Gastrocnemius medialis (tissue), 4 donors: ENCODE measurements at regions not wholly inside any gene's neighbourhood (a gene's known extent, or its start where the extent isn't known, plus 50 kb on each side); places are given as distances from the start of the nearest gene placed in this dataset.
"Not testable (repeated sequence)": the region's sequence is repeated elsewhere in the genome, so short reads cannot be mapped to it uniquely, and the experiment has no call there.

Experiments used
- ATAC-seq, 2 donors: fragments of 150-250 bp; one replicate each; pipeline ENCODE4 v1.9.1; 2016
- DNase-seq, 2 donors: peaks; one replicate each; pipeline ENCODE4 v3.0.0-alpha.2; 2019
- H3K27ac ChIP-seq, 4 donors: fragments of 200-600 bp; sonication (generic); 1 replicate in 1 of 4; 2 replicates in 3 of 4; pipeline ENCODE4 v1.5.1; 2016 to 2018; ENCODE audit warnings: mild to moderate bottlenecking in 2 of 4, moderate library complexity in 1 of 4
- H3K27me3 ChIP-seq, 3 donors: fragments of 200-600 bp; sonication (generic) in 2 of 3; 1 replicate in 1 of 3; 2 replicates in 2 of 3; pipeline versions ENCODE4 v1.5.1 to v1.6.0; 2016 to 2019; ENCODE audit warnings: mild to moderate bottlenecking in 1 of 3, moderate library complexity in 1 of 3
- H3K36me3 ChIP-seq, 2 donors: fragments of 200-600 bp; sonication (generic) in 1 of 2; one replicate each; pipeline ENCODE4 v1.5.1; 2017 to 2018
- H3K4me1 ChIP-seq, 2 donors: fragments of 200-600 bp; sonication (generic) in 1 of 2; one replicate each; pipeline ENCODE4 v1.5.1; 2016 to 2017; ENCODE audit warnings: mild to moderate bottlenecking in 2 of 2
- H3K4me3 ChIP-seq, 4 donors: fragments of 200-600 bp; sonication (generic) in 3 of 4; 1 replicate in 1 of 4; 2 replicates in 3 of 4; pipeline ENCODE4 v1.5.1; 2016 to 2019; ENCODE audit warnings: mild to moderate bottlenecking in 2 of 4
- H3K9me3 ChIP-seq, 3 donors: fragments of 200-600 bp; sonication (generic) in 2 of 3; 1 replicate in 1 of 3; 2 replicates in 2 of 3; pipeline ENCODE4 v1.5.1; 2016 to 2019
- POLR2A ChIP-seq, 2 donors: fragments of 450-650 bp; IDR thresholded peaks; one replicate each; pipeline ENCODE4 v1.6.1; 2017; ENCODE audit warnings: antibody characterized with exemption in 2 of 2, mild to moderate bottlenecking in 2 of 2, moderate library complexity in 2 of 2
- in situ Hi-C, 4 donors: fragments of 200-750 bp; cut with MboI; loops; one replicate each; pipeline versions ENCODE4 v1.15.0 to v1.8.0; 2017; ENCODE audit warnings: low sequenced_read_pairs in 4 of 4
- intact Hi-C: fragments of 100-400 bp; cut with DNase I; formaldehyde crosslinking; loops from one replicate; pipeline ENCODE4 v1.15.1; 2023; ENCODE audit warnings: low total_unique reads
- TF ChIP-seq, protein P1 (sequence below), 5 experiments: fragments of 450-650 bp in 3 of 5; fragments of 200-600 bp in 2 of 5; sonication (generic) in 2 of 5; IDR thresholded peaks in 4 of 5; conservative IDR thresholded peaks in 1 of 5; 1 replicate in 4 of 5; 2 replicates in 1 of 5; pipeline ENCODE4 v1.5.1; 2016 to 2019; ENCODE audit warnings: antibody characterized with exemption in 5 of 5, mild to moderate bottlenecking in 3 of 5, moderate library complexity in 3 of 5

DNA sequence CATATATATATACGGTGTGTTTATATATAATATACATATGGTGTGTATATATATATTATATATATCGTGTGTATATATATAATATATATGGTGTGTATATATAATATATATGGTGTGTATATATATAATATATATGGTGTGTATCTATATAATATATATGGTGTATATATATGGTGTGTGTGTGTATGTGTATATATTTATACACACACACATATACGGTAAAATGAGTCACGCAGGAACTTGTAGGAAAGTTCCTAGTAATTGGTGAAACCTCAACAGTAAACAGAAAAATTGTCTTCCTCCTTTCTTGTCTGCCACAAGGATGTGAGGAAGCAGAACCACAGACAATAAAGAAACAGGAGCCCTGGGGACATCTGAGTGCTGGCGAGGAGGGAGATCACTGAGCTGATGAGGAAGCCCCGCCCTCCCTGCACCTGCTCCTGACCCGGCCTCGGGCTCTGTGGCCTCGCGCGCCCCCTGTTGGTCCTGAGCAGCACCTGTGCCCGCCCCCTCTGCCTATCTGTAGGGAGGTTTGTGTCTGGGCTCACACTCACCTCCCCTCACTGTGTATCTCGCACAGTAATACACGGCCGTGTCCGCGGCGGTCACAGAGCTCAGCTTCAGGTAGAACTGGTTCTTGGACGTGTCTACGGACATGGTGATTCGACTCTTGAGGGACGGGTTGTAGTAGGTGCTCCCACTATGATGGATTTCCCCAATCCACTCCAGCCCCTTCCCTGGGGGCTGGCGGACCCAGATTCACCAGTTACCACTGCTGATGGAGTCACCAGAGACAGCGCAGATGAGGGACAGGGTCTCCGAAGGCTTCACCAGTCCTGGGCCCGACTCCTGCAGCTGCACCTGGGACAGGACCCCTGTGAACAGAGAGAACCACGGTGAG, 1079.4 kb downstream of the TMEM121 start:
- DNase-seq, result no peak
- ATAC-seq, result no peak
- no peaks in the 10 kb centered on the region for H3K9me3 ChIP-seq
- intact Hi-C loops (no loop called here), in situ Hi-C loops (no loop called here)
- no peaks in the 10 kb centered on the region for H3K27me3 ChIP-seq
- no peaks in the 10 kb centered on the region for H3K36me3 ChIP-seq
- H3K4me3 ChIP-seq, result no peak overlapping the region
- no peak overlapping the region for H3K27ac ChIP-seq
- TF ChIP-seq POLR2A (IDR thresholded peaks at IDR 0.05), result no peak
- TF ChIP-seq, protein P1, sequence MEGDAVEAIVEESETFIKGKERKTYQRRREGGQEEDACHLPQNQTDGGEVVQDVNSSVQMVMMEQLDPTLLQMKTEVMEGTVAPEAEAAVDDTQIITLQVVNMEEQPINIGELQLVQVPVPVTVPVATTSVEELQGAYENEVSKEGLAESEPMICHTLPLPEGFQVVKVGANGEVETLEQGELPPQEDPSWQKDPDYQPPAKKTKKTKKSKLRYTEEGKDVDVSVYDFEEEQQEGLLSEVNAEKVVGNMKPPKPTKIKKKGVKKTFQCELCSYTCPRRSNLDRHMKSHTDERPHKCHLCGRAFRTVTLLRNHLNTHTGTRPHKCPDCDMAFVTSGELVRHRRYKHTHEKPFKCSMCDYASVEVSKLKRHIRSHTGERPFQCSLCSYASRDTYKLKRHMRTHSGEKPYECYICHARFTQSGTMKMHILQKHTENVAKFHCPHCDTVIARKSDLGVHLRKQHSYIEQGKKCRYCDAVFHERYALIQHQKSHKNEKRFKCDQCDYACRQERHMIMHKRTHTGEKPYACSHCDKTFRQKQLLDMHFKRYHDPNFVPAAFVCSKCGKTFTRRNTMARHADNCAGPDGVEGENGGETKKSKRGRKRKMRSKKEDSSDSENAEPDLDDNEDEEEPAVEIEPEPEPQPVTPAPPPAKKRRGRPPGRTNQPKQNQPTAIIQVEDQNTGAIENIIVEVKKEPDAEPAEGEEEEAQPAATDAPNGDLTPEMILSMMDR (IDR thresholded peaks at IDR 0.05 in 4 of 5, conservative IDR thresholded peaks at IDR 0.05 in 1 of 5), result no peak
- H3K4me1 ChIP-seq, result no peaks in the 10 kb centered on the region

DNA sequence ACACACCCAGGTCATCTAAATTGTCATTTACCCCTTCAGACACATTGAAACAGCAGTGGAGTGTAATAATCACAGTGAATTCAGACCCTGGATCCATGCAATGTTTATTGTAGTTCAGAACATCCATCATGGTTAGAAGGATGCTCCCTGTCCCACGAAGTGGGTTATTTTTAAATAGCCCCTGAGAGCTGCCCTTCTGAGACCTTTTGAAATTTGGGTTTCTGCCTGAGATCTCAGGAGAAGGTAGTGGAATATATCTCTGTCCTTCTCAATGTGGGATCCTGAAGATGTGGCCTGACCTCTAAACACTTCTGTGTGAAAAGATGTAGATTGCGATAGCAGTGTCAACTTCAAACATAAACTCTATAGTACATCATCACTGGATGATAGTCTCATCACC, 1080.6 kb downstream of the TMEM121 start:
- Histone ChIP-seq H3K4me1 (no peaks in the 10 kb centered on the region), H3K9me3 (no peaks in the 10 kb centered on the region), H3K27ac (no peak overlapping the region), H3K4me3 (no peak overlapping the region), H3K27me3 (no peaks in the 10 kb centered on the region), H3K36me3 (no peaks in the 10 kb centered on the region)
- no peak for DNase-seq
- in situ Hi-C loops (no loop called here), intact Hi-C loops (no loop called here)
- TF ChIP-seq, protein P1 (IDR thresholded peaks at IDR 0.05 in 4 of 5, conservative IDR thresholded peaks at IDR 0.05 in 1 of 5), result no peak
- no peak for TF ChIP-seq POLR2A (IDR thresholded peaks at IDR 0.05)
- ATAC-seq, result no peak

DNA sequence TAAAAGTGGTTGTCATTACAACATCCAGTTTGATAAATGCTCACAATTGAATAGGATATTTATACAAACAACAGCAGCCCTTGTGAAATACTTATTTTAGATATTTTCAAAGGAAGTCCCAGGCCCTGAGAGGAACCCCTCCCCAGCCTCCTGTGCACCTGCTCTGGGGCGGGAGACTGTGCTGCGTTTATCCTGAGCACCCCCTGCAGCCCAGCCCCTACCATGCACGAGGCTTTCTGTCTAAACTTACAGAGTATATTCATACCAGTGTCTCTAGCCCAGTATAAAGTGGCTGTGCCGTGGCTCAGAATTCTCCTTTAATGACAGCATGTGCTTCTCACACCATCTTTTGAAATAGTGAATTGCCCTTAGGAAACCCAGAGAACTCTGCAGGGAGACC, 1084.3 kb downstream of the TMEM121 start:
- Histone ChIP-seq H3K27ac (no peak overlapping the region), H3K4me3 (no peak overlapping the region), H3K27me3 (no peaks in the 10 kb centered on the region), H3K4me1 (no peaks in the 10 kb centered on the region), H3K9me3 (no peaks in the 10 kb centered on the region), H3K36me3 (no peaks in the 10 kb centered on the region)
- in situ Hi-C loops (no loop called here), intact Hi-C loops (no loop called here)
- DNase-seq (no peak), ATAC-seq (no peak)
- no peak for TF ChIP-seq POLR2A (IDR thresholded peaks at IDR 0.05)
- TF ChIP-seq, protein P1 (IDR thresholded peaks at IDR 0.05 in 4 of 5, conservative IDR thresholded peaks at IDR 0.05 in 1 of 5), result no peak

- ATAC-seq (no peak), DNase-seq (no peak)
- H3K4me3 ChIP-seq, result no peak overlapping the region
- no peaks in the 10 kb centered on the region for H3K4me1 ChIP-seq
- in situ Hi-C loops (no loop called here), intact Hi-C loops (no loop called here)
- H3K9me3 ChIP-seq, result no peaks in the 10 kb centered on the region
- no peak overlapping the region for H3K27ac ChIP-seq
- TF ChIP-seq, protein P1 (IDR thresholded peaks at IDR 0.05 in 4 of 5, conservative IDR thresholded peaks at IDR 0.05 in 1 of 5), result no peak
- no peak for TF ChIP-seq POLR2A (IDR thresholded peaks at IDR 0.05)
- no peaks in the 10 kb centered on the region for H3K27me3 ChIP-seq
- no peaks in the 10 kb centered on the region for H3K36me3 ChIP-seq
Measured at GRCh38 chr14:106613256-106613655, 1086.9 kb downstream of the TMEM121 start.

- DNase-seq, in situ Hi-C loops, H3K4me3 ChIP-seq, ATAC-seq, H3K4me1 ChIP-seq, H3K9me3 ChIP-seq, H3K36me3 ChIP-seq, H3K27me3 ChIP-seq, H3K27ac ChIP-seq, intact Hi-C loops: not testable (repeated sequence)
Measured at GRCh38 chr14:106618471-106618951, 1092.1 kb downstream of the TMEM121 start.
